ENCODE measurements at regions not wholly inside any gene's neighbourhood (a gene's known extent, or its start where the extent isn't known, plus 50 kb on each side); places are given as distances from the start of the nearest gene placed in this dataset.
"Not testable (repeated sequence)": the region's sequence is repeated elsewhere in the genome, so short reads cannot be mapped to it uniquely, and the experiment has no call there.

DNA sequence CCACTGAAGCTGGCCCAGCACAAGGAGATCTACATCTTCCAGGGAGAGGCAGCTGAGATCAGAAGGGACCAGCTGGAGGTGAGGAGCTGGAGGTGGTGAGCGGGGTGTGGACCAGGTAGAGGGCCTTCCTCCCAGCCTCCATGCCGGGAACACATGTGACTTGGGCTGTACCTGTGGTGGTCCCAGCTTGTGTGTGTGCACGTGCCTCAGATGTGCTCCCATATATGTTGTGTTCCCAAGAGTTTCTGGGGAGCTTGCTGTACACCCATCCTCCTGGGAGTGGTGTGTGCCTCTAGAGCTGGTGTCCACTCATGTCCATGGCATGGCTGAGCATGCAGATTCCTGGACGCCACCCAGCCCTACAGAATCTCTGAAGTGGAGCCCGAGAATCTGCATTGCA is 183.7 kb upstream of the AKAP13 start:
- DNase-seq (ENCODE audit: low read depth), result not testable (repeated sequence)

DNA sequence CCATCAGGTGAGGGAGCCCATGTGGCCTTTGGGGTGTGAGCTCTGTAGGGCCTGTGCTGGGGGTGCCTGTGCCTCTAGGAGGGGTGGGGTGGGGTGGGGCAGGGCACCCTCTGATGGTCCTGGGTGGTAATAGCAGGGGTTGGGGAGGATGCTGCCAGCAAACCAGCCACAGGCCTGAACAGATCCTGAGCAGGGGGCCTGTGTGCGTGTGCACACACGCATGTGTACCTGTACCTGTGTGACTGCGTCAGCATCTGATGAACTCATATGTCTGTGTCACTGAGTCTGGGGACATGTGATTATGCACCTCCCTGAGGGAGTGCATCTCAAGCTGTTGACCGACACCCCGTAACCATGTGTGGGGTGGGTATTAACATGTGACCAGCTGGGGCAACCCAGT is 182.8 kb upstream of the AKAP13 start:
- not testable (repeated sequence) for DNase-seq (ENCODE audit: low read depth)

DNA sequence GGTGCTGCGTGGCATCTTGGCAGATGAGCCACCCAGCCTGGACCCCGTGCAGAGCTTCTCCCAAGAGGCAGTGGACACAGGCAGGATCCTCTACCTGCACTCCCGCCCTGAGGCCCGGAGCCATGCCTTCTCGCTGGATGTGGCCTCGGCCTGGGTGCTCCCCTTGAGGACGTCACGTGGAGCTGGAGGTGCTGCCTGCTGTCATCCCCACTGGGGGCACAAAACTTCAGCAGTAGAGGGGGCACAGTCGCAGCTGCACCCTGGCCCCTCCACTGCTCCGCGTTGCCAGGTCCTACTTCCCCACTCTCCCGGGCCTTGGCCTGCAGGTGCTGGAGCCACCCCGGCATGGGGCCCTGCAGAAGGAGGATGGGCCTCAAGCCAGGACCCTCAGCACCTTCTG is 182.0 kb upstream of the AKAP13 start:
- DNase-seq (ENCODE audit: low read depth), result not testable (repeated sequence)

DNA sequence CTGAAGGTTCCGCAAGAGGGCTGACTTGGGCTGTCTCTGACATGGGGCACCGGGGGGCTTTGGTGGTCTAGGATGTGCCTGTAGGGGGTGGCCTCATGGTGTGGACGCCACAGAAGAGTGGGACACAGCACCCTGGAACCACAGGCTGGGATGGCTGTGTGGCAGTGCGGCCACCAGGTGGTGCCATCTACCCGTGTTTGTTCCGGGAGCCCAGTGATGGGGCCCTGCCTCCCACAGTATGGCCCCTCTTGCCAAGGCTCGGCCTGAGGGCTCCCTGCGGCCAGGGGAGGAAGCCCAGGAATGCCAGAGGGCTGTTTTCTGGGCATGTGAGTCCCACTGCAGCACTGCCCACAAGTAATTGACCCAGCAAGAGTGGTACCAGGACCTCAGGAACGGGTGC is 180.2 kb upstream of the AKAP13 start:
- DNase-seq (ENCODE audit: low read depth), result not testable (repeated sequence)

DNA sequence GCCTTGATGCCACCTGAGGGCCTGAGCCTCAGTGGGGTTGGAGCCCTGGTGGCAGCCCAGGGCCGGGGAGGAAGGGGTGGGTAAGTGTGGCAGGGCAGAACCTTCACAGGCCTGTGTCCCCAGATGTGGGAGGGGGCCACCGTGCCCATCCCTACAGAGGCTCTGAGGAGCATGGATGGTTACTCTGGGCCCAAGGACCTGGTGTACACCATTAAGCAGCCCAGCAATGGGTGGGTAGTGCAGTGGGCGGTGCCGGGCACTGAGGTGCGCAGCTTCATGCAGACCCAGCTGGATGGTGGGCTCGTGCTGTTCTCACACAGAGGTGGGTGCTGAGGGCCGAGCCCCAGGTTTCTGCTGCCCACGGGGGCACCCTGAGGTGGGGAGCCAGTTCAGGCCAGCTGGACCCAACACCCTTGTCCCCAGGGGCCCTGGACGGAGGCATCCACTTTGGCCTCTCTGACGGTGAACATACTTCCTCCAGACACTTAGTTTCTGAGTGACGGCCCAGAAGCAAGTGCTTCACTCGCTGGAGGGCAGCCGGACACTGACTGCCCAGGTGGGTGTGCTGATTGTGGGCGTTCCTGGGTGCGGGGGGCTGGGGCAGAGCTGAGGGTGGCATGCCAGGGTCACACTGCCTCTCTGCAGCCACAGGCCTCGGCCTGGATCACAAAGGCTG is 179.1 kb upstream of the AKAP13 start:
- not testable (repeated sequence) for DNase-seq (ENCODE audit: low read depth)

DNA sequence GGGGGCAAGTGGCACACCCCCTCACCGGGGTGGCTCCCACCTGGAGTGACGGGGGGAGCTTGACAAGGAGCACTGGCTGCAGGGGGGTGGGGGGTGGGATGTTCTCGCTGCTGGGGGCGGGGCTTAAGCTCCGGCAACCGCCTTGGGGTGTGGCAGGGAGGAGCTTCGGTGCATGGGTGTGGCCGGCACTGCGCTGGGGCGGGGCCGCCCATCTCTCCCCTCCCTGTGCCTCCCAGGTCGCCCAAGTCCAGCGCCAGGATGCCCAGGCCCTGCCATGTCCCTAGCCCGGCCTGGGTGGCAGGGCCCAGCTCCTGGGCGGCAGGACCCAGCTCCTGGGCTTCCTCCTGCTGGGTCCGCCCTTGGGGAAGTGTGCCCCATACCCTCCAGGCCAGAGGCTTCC is 175.9 kb upstream of the AKAP13 start:
- not testable (repeated sequence) for DNase-seq (ENCODE audit: low read depth)

DNA sequence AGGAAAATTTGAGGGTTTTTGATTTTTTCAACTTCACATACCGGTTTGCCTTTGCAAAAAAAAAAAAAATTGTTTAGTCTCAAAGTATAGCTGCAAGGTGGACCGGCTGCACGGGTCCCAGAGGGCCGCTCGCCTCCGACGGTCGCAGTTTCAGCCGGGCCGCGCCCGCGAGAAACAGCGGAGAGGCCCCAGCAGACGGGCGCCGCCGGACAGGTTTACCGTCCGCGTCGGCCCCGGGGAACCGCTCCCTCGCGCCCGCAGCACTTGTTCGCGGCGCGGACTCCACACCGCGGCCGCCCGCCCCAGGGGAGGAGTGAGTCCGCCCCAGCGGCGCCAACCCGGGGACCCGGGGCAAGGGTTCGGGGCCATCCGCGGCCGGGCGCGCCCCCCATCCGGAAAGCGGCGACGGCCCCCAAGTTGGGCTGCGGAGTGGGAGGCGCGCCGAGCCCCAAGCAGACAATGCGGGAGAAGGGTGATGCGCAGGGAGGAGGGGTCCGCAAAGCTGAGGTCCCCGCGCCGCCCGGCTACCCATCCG is 146.5 kb upstream of the AKAP13 start:
- not testable (repeated sequence) for DNase-seq (ENCODE audit: low read depth)

DNA sequence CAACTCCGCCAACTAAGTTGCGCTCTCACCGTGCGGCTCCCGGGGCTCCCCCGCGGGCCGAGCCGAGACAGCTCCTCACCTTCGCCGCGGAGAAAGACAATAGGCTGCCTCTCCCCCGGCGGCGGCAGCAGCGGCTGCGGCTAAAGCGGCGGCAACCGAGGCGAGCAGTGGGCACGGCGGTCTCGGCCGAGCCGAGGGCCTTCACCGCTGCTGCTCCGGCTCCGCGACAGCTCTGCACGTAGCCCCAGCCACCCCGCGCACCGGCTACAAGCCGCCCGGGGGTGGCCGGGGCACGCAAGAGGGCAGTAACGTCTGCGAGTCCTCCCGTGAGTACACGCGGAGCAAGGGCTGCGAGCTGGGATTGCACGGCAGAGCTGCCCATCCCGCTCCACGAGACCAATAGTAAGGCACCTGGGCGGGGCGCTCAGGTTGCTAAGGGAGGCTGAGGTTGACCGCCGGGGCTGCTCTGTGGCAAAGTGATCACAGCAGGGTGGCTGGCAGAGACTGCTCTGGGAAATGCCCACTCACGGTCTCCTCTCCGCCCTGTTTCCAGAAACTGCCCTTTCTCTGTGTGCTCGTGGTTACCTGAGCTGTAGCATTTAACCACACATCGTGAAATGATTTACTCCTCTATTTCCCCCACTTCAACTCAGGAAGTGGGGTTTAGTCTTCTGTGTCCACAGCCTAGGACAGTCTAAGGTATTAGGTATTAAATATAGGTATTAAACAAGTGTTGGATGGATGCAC is 145.8 kb upstream of the AKAP13 start:
- DNase-seq (ENCODE audit: low read depth), result not testable (repeated sequence)

DNA sequence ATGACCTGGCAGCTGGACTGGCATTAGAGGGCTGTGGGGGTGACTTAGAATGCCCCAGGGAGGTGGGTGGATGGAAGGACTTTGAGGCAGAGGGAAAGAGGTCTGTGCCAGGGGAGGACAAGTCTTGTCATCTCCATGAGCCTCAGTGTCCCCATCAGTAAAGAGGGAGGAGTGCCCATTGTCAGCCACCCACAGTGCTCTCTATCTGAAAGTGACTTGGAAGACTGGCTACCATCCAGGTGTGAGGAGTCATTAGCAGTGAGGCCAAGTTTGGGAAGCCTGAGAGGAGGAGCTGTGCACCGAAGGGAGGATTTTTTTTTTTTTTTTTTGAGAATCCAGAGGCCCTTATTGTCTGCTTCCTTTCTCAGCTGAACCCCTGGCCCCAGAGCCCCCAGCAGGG is 136.3 kb upstream of the AKAP13 start:
- DNase-seq (ENCODE audit: low read depth), result not testable (repeated sequence)

DNA sequence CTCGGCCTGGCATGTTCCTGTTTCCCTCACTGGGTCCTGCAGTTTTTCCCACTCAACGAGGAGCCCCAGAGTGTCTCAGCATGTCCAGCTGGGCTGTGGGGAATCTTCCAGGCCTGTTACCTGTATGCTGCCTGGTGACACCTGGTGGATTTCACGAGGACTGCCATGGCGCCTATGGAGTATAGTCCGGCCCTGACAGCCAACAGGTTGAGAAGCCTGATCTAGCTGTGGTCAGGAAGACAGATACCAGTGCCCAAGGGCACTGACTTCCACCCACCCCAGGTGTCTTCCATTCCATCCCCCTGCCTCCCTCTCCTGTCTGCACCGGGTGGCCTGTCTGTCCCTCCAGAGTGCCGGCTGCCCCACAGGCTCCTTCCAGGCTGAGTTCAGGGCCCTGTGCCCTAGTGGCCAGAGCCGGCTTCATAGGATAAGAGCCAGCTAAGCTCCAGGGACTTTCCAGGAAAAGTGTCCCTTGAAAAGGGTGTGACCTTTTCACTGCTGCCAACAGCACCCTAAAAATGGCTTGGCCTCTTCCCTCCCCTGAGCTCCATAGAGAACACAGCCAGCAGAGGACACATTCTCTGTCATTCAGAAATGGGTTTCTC is 129.4 kb upstream of the AKAP13 start:
- DNase-seq (ENCODE audit: low read depth), result not testable (repeated sequence)

DNA sequence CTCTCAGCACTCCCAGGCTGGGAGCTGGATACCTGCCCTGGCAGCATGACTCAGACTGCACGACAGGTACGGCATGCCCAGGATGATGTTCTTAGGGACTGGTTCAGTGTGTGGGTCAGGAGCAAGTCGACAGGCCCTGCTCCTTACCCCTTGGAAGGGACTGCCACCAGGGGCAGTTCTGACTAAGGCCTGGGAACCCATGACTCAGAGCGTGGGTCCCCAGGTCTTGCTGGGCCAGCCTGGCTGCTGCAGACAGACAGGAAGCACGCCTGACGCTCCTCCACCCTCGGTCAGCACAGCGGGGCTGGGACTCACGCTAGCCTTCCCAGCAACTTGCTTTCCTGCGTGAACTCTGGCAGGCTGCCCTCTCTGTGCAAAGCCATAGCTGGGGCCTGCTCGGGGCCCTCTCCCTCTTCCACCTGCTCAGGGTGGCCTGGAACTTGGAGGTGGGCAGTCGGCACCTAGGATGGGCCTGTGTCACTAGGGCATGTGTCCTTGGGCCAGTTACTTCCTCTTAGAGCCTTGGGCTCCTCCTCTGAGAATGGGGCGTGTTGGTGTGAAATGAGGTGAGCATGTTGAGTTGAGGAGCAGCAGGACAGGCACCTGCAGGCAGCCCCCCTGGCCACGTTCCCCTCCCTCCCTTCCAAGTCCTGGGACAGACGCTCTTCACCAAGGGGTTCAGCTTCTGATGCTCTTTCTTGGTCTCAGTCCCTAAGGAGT is 127.0 kb upstream of the AKAP13 start:
- not testable (repeated sequence) for DNase-seq (ENCODE audit: low read depth)

DNA sequence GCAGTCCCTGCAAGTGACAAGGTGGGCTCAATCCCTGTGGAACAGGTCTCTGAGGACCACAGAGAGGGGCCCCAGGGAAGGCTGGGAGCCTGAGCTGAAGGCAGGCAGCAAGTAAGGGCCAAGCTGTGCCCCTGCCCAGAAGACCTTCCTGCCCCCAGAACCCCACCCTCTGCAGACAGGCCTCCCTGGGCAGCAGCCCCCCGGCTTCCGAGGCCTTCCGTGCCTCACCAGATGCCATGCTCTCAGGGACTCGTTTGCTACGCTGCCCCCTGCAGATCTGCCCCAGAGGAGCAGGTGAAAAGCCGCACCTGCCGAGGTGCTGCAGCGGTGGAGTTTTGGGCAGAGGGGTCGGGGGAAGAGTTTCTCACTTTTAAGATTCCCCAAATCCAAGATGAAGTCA is 125.4 kb upstream of the AKAP13 start:
- not testable (repeated sequence) for DNase-seq (ENCODE audit: low read depth)

DNA sequence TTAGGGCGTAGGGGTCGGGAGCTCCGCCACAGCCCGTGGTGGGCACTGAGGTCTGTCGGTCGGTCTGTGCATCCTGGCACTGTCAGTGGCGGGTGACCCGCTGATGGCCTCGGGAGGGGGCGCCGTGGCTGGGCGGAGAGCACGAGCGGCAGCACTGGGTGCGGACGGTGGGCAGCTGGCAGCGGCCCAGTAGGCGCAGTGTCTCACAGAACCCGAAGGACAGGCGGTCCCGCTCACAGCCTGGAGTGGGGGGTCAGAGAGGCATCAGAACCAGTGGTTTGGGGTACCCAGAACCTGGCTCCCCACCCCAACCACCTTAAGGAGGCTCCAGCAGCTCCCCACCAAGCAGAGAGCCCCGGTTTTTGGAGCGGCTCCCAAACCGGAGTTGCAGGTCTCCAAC is 124.9 kb upstream of the AKAP13 start:
- not testable (repeated sequence) for DNase-seq (ENCODE audit: low read depth)

DNA sequence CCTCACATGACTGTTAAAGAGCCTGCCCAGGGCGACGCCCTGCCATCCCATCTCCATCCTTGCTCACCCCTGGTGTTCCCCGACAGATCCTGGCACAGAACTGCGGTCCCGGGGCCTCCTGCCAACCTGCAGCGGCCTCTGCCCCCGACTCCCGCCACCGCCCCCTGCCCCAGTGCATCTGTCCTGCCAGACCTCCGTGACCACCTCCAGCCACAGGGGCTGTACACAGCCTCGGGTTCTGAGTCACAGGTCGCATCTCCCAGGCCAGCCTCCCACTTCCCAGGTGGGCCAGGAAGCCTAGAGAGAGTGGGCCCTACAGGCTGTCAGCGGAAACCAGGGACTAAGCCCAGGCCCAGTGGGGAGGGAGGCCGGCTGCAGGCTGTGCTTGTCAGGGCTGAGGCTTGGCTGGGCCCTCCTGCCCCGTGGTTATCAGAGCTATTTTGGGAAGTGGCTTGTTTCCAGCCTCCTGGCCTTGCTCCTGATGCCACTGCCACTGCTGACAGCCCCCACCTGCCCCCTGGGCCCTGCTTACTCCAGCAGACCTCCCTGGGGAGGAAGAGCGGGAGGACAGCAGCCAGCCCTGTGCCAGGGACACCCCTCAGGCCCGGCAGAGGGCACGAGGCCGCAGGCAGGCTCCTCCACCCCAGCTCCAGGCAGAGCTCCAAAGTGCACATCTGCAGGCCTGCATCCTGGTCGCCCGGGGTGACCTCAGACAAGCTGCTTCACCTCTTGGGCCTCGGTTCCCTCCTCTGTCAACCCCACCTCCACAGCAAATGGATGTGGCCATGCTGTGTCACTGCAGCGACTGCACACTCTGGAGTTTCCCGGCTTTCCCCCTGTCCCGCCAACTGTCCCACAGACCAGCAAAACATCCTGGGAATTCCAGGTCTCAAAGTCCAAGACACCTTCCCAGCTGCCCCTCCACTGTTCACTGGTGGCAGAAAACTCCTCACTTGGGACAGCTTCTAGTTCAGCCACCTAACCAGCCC is 124.1 kb upstream of the AKAP13 start:
- DNase-seq (ENCODE audit: low read depth), result not testable (repeated sequence)

DNA sequence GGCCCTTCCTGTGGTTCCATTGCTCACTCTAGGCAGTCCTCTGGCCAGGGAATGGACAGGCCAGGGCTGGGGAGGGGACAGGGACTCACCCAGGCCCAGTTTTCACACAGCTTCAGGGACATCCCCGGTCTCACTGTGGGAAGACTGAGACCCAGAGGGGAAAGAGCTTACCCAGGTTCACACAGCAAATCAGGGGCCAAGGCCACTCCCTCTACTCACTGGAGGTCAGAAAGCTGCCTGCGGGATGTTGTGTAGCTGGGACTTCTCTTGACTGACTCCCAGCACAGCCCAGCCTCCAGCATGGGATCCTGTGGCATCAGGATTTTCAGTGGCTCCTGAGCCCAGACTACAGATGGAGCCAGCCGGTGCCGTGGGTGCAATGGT is 122.3 kb upstream of the AKAP13 start:
- not testable (repeated sequence) for DNase-seq (ENCODE audit: low read depth)

DNA sequence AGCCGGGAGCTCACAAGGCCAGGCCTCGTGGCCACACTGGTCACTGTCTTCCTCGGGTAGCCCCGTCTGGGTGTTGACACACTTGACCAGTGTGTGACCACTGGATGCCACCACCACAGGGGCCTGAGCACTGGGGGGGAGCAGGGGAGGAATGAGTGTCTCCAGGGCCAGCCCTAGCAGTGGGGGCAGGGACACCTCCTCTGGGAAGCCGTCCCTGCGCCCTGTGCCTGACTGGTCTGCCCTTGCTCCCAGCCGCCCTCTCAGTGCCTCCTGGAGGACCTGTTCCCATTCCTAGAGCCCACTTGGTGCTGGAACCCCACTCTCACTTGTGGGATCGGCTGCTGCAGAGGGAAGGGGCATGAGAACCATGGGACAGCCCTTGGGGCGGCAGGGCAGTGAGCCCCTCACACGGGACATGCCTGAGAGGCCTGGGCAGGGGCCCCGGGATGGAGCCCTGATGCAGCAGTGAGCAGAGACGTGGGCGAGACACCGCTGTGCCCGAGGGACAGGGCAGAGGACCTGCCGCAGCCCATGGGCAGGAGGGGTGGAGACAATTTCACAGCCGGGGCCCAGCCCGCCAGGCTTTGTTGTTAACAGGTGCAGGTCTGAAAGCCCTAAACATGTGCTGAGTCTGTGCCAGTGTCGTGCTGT is 121.7 kb upstream of the AKAP13 start:
- not testable (repeated sequence) for DNase-seq (ENCODE audit: low read depth)

DNA sequence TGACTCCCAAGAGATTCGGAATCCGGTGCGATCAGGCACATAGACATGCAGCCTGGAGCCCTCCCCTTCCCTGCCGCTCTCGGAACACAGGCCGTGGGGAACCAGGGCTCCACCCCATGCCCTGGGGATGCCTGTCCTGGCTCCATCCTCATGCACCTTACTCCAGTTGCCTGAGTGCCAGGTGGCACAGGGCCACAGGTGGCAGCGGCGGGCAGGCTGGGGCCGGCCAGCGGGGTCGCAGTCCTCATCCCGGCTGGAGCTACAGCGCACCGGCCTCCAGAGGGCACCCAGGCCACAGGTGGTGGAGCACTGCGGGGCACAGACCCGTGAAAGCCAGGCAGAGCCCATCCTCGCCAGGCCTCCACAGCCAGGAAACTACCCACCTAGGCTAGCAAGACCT is 119.9 kb upstream of the AKAP13 start:
- DNase-seq (ENCODE audit: low read depth), result not testable (repeated sequence)

DNA sequence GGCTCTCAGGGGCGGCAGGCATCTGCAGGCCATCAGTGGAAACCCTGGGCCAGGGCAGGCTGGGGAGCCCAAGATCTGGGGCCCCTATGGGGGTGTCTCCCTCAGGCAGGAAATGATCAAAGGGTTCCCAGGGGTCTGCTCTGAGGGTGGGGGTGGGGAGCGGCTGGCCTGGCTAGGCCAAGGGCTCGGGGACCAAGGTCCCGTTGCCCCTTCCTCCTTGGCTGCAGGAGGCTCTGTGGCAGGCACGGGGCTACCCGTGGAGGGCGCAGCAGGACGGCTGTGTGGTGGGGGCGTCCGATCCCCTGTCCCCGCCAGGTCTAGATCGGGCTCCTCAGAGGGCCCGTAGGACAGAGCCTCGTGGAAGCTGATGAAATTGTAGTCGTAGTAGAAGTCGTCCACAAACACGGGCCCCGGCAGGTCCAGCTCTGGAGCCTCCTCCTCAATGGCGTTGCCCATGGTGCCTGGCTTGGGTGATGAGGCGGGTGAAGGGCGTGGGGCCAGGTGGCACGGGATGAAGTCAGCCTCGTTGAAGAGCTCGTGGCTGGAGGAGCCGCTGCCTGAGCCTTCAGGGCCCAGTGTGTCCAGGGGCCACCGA is 117.8 kb upstream of the AKAP13 start:
- not testable (repeated sequence) for DNase-seq (ENCODE audit: low read depth)

DNA sequence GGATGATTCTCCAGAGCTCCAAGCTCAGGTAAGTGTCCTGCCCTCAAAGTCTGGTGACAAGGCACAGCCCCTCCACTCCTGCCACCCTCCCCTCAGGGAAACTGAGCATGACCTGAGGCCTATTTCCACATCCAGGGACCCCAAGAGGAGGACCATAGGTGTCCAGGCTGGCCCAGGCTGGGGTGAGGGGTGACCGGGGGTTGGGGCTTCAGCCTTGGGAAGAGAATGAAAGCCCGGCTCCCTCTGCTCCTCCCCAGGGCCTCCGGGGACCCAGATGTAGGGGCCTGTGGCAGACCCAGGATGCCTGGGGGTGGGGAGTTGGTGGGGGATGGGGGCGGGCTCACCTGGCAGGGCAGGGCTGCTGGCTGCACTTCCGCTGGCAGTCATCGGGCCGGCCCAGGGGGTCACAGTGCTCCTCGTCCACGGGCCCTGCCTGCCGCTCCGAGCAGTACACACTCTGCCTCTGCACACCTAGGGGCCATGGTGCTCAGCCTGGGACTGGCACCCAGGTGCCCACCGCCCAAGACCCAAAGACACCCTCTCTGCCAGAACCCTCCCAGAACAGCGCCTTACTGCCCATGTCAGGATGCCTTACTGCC is 116.5 kb upstream of the AKAP13 start:
- DNase-seq (ENCODE audit: low read depth), result not testable (repeated sequence)
